WERI-Rb-1 (cell line): ENCODE measurements at regions not wholly inside any gene's neighbourhood (a gene's known extent, or its start where the extent isn't known, plus 50 kb on each side); places are given as distances from the start of the nearest gene placed in this dataset.

Experiments
- DNase-seq: peaks from one replicate; pipeline ENCODE4 v3.0.0-alpha.2; 2020
- H3K27ac ChIP-seq: fragments of 250-450 bp; sonication (Bioruptor Pico); 2 replicates; pipeline ENCODE4 v1.5.1; 2020; ENCODE audit warnings: mild to moderate bottlenecking, moderate library complexity
- H3K27me3 ChIP-seq: fragments of 250-450 bp; sonication (Bioruptor Pico); 2 replicates; pipeline ENCODE4 v1.5.1; 2021; ENCODE audit warnings: mild to moderate bottlenecking, low read depth, moderate library complexity; ENCODE audit not compliant: insufficient read depth, severe bottlenecking
- H3K36me3 ChIP-seq: fragments of 250-450 bp; sonication (Bioruptor Pico); 2 replicates; pipeline ENCODE4 v1.5.1; 2020; ENCODE audit warnings: mild to moderate bottlenecking, moderate library complexity
- H3K4me3 ChIP-seq: 2 replicates; pipeline ENCODE4 v1.5.1; 2011; ENCODE audit warnings: low read depth, mild to moderate bottlenecking, control low read depth, low read length
- H3K9me3 ChIP-seq: fragments of 250-450 bp; sonication (Bioruptor Pico); 2 replicates; pipeline ENCODE4 v1.5.1; 2021; ENCODE audit warnings: mild to moderate bottlenecking, moderate library complexity; ENCODE audit not compliant: severe bottlenecking
- CTCF ChIP-seq: IDR thresholded peaks from 2 replicates; pipeline ENCODE4 v1.5.1; 2011; ENCODE audit warnings: low read depth, mild to moderate bottlenecking, control low read depth, inconsistent platforms, low read length

DNA sequence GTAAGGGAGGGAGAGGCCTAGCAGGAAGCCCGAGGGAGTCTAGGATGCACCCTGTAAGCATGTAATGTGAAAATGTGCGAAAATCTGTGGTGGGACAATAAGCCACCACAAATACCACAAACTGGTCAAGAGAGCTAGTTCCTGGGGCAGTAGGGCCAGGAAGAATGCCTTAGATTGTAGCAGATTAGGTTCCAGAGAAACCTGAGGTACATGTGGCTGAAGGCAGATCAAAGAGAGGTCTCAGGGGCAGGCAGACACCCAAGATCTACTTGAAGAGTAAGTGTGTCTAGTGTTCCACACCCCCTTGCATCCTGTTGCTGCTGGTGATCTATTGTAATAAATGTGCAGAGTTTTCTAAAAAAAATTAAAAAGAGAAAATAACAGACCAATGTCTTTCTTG, 1677.3 kb upstream of the CDH6 start:
- DNase-seq, result no peak
- Histone ChIP-seq H3K27me3 (no peaks in the 10 kb centered on the region), H3K9me3 (no peaks in the 10 kb centered on the region), H3K36me3 (no peaks in the 10 kb centered on the region), H3K4me3 (no peak overlapping the region), H3K27ac (no peak overlapping the region)
- no peak for TF ChIP-seq CTCF

DNA sequence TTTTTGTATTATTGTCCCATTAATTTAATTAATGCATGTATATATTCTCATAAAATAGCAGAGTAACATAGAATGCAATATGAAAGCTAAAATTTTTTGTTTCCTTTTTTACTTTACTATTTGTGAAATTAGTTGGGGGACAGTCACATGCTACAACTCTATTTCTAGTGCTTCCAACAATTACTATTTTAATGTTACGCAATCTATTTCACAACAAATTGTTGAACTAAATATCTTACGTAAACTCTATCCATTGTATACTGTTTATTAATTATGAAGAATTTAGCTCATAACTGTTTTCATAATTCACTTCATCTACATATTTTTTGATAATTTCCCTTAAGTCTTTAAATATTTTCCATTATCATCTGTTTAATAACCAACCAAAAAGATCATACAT, 1685.4 kb upstream of the CDH6 start:
- no peaks in the 10 kb centered on the region for H3K9me3 ChIP-seq
- no peak for TF ChIP-seq CTCF
- H3K27me3 ChIP-seq, result no peaks in the 10 kb centered on the region
- no peak overlapping the region for H3K27ac ChIP-seq
- no peak overlapping the region for H3K4me3 ChIP-seq
- no peak for DNase-seq
- no peaks in the 10 kb centered on the region for H3K36me3 ChIP-seq

DNA sequence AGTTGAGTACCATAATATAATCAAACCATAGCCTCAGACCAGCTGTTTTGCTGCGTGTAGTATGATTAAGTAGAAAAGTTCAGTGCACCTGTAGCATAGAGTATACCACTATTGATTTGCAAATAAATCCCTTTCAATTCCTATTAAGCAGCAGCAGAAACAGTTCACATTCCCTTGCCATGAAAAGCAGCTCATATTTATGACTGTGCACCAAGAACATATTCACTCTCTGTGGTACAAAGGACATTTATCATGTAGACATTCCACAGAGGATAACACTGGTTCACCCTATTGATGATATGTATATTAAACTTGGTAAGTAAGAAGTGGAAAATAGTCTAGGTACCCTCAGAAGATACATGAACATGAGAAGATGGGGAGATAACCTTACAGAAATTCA, 1689.1 kb upstream of the CDH6 start:
- Histone ChIP-seq H3K36me3 (no peaks in the 10 kb centered on the region), H3K27ac (no peak overlapping the region), H3K4me3 (no peak overlapping the region), H3K9me3 (no peaks in the 10 kb centered on the region), H3K27me3 (no peaks in the 10 kb centered on the region)
- DNase-seq, result no peak
- TF ChIP-seq CTCF, result no peak

- peaks cover 2% of the 10 kb centered on the region for H3K9me3 ChIP-seq
- H3K36me3 ChIP-seq, result no peaks in the 10 kb centered on the region
- no peak overlapping the region for H3K4me3 ChIP-seq
- H3K27ac ChIP-seq, result no peak overlapping the region
- DNase-seq, result no peak
- TF ChIP-seq CTCF, result no peak
- no peaks in the 10 kb centered on the region for H3K27me3 ChIP-seq
These were observed 1694.6 kb upstream of the CDH6 start for GRCh38 chr5:29498860-29499259.

DNA sequence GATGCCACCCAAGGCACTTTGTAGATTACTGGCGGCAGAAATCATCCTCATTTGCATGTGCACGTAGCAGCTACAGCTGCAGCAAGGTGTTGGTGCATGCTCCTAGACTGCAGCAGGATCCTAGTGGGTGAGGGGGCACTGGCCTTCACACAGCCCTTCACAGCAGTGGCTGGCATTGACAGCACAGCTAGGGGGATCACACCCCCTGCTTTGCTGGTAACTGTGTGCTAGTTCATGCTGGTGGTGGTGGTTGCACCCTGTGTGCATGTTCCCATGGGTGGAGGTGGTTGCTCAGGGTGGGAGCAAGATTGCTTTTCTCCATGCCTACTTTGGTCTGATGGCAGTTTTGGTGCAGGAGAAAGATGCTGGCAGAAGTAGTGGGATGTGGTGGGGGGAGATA, 1695.1 kb upstream of the CDH6 start:
- no peak for TF ChIP-seq CTCF
- H3K36me3 ChIP-seq, result no peaks in the 10 kb centered on the region
- DNase-seq, result no peak
- H3K27ac ChIP-seq, result no peak overlapping the region
- peaks cover 2% of the 10 kb centered on the region for H3K9me3 ChIP-seq
- no peaks in the 10 kb centered on the region for H3K27me3 ChIP-seq
- H3K4me3 ChIP-seq, result no peak overlapping the region

DNA sequence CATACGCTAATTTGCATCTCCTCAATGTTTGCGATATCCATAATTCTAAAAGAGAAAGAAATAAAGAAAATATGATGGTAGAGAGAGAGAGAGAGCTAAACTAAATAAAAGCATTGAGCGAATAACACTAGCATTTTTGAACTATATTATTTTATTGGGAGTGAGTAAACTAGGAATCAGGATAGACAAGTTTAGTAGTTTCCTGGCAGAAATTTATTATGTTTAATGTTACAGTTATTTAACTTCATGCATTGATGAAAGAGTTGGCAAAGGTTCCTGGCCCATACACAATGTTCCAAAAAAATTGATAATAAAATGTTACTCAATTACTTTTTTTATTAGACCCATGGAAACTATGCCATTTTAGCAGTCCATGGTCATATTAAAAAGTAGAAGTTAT, 1708.2 kb upstream of the CDH6 start:
- TF ChIP-seq CTCF, result no peak
- no peaks in the 10 kb centered on the region for H3K36me3 ChIP-seq
- H3K27me3 ChIP-seq, result no peaks in the 10 kb centered on the region
- DNase-seq, result no peak
- H3K9me3 ChIP-seq, result no peaks in the 10 kb centered on the region
- no peak overlapping the region for H3K4me3 ChIP-seq
- H3K27ac ChIP-seq, result no peak overlapping the region
